ENCODE measurements at regions not wholly inside any gene's neighbourhood (a gene's known extent, or its start where the extent isn't known, plus 50 kb on each side); places are given as distances from the start of the nearest gene placed in this dataset.

GRCh38 chrX:3550871-3551270 lies 162.6 kb downstream of the PRKX start:
- DNase-seq (no peak), ATAC-seq (no peak)
- intact Hi-C loops (cut with DNase I; ENCODE audit: low total_unique reads): no loop called here
- Histone ChIP-seq H3K27ac (no peak overlapping the region), H3K9me3 (no peaks in the 10 kb centered on the region), H3K4me1 (no peaks in the 10 kb centered on the region), H3K36me3 (no peaks in the 10 kb centered on the region), H3K4me3 (no peak overlapping the region), H3K27me3 (no peaks in the 10 kb centered on the region)
- in situ Hi-C loops (cut with MboI; ENCODE audit: low sequenced_read_pairs in 4 of 4): no loop called here
- no peak for TF ChIP-seq POLR2A (IDR thresholded peaks at IDR 0.05)
- TF ChIP-seq, protein P1, sequence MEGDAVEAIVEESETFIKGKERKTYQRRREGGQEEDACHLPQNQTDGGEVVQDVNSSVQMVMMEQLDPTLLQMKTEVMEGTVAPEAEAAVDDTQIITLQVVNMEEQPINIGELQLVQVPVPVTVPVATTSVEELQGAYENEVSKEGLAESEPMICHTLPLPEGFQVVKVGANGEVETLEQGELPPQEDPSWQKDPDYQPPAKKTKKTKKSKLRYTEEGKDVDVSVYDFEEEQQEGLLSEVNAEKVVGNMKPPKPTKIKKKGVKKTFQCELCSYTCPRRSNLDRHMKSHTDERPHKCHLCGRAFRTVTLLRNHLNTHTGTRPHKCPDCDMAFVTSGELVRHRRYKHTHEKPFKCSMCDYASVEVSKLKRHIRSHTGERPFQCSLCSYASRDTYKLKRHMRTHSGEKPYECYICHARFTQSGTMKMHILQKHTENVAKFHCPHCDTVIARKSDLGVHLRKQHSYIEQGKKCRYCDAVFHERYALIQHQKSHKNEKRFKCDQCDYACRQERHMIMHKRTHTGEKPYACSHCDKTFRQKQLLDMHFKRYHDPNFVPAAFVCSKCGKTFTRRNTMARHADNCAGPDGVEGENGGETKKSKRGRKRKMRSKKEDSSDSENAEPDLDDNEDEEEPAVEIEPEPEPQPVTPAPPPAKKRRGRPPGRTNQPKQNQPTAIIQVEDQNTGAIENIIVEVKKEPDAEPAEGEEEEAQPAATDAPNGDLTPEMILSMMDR (IDR thresholded peaks at IDR 0.05 in 4 of 5, conservative IDR thresholded peaks at IDR 0.05 in 1 of 5): no peak

DNA sequence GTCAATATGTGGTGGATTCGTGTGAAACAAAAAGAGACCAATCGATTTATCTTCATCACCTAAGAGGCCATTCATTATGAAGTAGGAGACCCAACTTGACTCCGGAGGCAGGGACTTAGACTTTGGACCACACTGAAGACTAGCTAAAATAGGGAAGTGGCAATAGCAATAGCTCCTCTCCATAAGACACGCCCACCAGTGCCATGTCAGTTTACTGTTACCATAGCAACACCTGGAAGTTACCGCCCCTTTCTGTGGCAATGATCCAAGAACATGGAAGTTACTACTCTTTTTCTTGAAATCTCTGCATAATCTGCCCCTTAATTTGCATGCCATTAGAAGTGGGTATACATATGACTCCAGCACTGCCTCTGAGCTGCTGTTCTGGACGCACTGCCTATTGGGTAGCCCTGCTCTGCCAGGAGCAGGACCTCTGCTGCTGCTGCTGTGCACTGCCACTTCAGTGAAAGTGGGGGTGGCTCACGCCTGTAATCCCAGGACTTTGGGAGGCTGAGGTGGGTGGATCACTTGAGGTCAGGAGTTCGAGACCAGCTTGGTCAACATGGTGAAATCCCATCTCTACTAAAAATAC lies 163.2 kb downstream of the PRKX start:
- DNase-seq (no peak), ATAC-seq (no peak)
- Histone ChIP-seq H3K27ac (no peak overlapping the region), H3K4me3 (no peak overlapping the region), H3K9me3 (no peaks in the 10 kb centered on the region), H3K27me3 (no peaks in the 10 kb centered on the region), H3K36me3 (no peaks in the 10 kb centered on the region), H3K4me1 (no peaks in the 10 kb centered on the region)
- intact Hi-C loops (cut with DNase I; ENCODE audit: low total_unique reads): no loop called here
- in situ Hi-C loops (cut with MboI; ENCODE audit: low sequenced_read_pairs in 4 of 4): no loop called here
- TF ChIP-seq, protein P1 (IDR thresholded peaks at IDR 0.05 in 4 of 5, conservative IDR thresholded peaks at IDR 0.05 in 1 of 5): no peak
- TF ChIP-seq POLR2A (IDR thresholded peaks at IDR 0.05): no peak

DNA sequence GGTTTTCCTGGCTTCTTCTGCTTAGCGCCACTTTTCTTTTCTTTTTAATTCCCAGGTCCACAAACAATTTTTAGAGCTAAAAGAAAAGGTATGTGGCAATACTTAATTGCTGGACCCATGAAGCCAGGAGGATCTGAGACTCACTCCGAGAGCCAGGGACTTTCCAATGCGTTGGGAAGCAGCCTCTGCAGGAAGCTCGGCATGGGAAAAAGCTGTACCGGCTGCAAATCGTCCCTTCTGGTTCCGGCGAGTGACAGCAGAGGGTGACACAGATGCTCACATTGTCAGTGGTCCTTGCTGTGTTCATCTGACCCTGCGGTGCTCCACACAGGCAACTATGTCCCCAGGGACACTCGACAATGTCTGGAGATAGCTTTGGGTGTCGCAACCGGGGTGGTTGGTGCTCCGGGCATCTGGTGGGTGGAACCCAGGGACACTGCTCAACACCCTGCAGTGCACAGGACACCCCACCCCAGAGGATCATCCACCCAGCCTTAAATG lies 164.0 kb downstream of the PRKX start:
- no peaks in the 10 kb centered on the region for H3K36me3 ChIP-seq
- H3K4me3 ChIP-seq: peak overlapping the region in 1 of 4 donors; percentile 19
- H3K4me1 ChIP-seq: no peaks in the 10 kb centered on the region
- TF ChIP-seq, protein P1 (IDR thresholded peaks at IDR 0.05 in 4 of 5, conservative IDR thresholded peaks at IDR 0.05 in 1 of 5): no peak
- no peak for TF ChIP-seq POLR2A (IDR thresholded peaks at IDR 0.05)
- in situ Hi-C loops (cut with MboI; ENCODE audit: low sequenced_read_pairs in 4 of 4) (no loop called here), intact Hi-C loops (cut with DNase I; ENCODE audit: low total_unique reads) (no loop called here)
- no peaks in the 10 kb centered on the region for H3K27me3 ChIP-seq
- DNase-seq (no peak), ATAC-seq (no peak)
- H3K27ac ChIP-seq: no peak overlapping the region
- no peaks in the 10 kb centered on the region for H3K9me3 ChIP-seq

DNA sequence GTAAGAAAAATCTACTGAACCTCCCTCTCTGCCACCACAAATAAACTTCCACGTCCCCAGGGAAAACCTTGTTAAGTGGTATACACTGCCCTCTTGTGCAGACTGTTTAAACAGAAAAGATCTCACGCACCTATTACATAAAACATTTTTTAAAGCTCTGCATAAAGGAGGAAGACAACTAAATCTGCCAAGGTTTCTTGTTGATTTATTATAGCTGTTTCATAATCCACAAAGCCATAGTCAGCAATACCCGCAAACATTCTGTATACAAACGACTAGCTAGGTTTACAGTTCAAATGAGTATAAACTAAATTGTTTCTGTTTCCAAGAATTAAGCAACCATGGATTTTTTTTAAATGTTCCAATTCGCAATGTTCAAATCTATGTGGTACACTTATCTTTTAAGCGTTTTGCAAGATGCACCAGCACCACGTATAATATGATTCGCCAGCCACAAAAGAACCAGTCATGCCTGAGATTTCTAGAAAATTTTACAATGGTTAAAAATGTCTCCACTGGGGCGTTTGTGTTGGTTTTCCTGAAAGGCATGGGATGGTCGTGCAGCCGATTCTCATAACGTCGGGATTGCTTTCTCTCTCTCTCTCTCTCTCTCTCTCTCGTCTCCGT lies 164.6 kb downstream of the PRKX start:
- ATAC-seq (no peak), DNase-seq (no peak)
- H3K4me1 ChIP-seq: no peaks in the 10 kb centered on the region
- H3K4me3 ChIP-seq: peak overlapping the region in 1 of 4 donors; percentile 19
- in situ Hi-C loops (cut with MboI; ENCODE audit: low sequenced_read_pairs in 4 of 4) (no loop called here), intact Hi-C loops (cut with DNase I; ENCODE audit: low total_unique reads) (no loop called here)
- no peaks in the 10 kb centered on the region for H3K36me3 ChIP-seq
- TF ChIP-seq, protein P1 (IDR thresholded peaks at IDR 0.05 in 4 of 5, conservative IDR thresholded peaks at IDR 0.05 in 1 of 5): no peak
- no peak for TF ChIP-seq POLR2A (IDR thresholded peaks at IDR 0.05)
- H3K27me3 ChIP-seq: no peaks in the 10 kb centered on the region
- H3K27ac ChIP-seq: no peak overlapping the region
- no peaks in the 10 kb centered on the region for H3K9me3 ChIP-seq

Measured in gastrocnemius medialis (tissue), 4 donors.